ENCODE measurements at regions not wholly inside any gene's neighbourhood (a gene's known extent, or its start where the extent isn't known, plus 50 kb on each side); places are given as distances from the start of the nearest gene placed in this dataset.

DNA sequence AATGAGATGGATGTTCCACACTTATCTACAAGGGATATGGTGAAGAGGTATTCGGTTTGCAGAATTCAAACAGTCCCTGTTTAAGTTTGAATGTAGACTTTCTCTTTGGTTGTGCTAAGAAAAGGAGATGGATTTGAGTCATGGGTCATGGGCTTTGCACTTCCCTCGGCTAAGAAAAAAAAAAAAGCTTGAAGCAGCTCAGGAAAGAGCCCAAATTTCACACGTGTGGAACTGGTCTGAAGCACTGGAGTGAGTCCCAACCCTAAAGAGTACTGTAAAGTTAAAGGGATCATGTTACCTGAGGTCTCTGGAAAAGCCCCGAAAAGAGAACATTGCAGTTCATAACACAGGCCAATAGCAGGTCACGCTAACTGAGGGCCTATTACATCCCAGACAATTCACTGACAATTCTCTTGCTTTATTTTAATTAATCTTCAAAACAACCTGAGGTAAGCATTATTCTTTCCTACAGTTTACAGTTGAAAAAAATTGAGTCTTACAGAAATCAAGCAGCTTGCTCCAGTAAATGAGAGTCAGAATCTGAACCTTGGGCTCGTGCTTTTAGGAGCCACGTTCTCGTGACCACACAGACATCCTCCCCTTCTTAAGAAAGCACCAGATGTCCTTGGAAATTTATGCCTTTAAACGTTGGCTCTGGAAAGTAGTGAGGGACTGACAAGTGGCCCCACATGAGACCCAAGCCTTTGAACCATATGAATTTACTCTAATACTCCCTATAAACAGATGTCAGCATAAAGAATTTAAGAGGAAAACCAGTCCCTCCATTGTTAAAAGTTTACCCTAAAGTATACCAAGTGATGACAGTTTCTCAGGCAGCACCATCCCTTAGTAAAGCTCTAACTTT is 89.3 kb downstream of the MAD2L1 start:
- Histone ChIP-seq H3K9me3 (ENCODE audit: control insufficient read depth, insufficient read depth, low read depth, low read length) (no peaks in the 10 kb centered on the region), H3K4me3 (replicated peaks in 1 of 4; ENCODE audit: control extremely low read depth in 1 of 4, insufficient read depth in 1 of 4, low read depth in 3 of 4, low read length in 4 of 4) (no peak overlapping the region), H3K9ac (ENCODE audit: insufficient read depth, low read length) (no peak overlapping the region), H3K36me3 (ENCODE audit: control insufficient read depth, insufficient read depth, low read length) (no peaks in the 10 kb centered on the region), H2AFZ (ENCODE audit: low read length) (peak overlapping the region; percentile 3), H3K4me2 (ENCODE audit: extremely low read depth, insufficient read depth, low read length) (no peak overlapping the region), H3K79me2 (ENCODE audit: control insufficient read depth, insufficient read depth, low read length) (no peaks in the 10 kb centered on the region), H3K27me3 (ENCODE audit: control insufficient read depth, insufficient read depth, low read length) (no peaks in the 10 kb centered on the region), H3K4me1 (ENCODE audit: control insufficient read depth, extremely low read depth, insufficient read depth, low read length) (no peaks in the 10 kb centered on the region), H3K27ac (ENCODE audit: insufficient read depth, low read length) (no peak overlapping the region), H4K20me1 (ENCODE audit: control insufficient read depth, extremely low read depth, insufficient read depth, low read length) (no peaks in the 10 kb centered on the region)
- TF ChIP-seq EZH2 (IDR thresholded peaks at IDR 0.05; ENCODE audit: low read length, missing control alignments) = no peak
- TF ChIP-seq, protein P1, sequence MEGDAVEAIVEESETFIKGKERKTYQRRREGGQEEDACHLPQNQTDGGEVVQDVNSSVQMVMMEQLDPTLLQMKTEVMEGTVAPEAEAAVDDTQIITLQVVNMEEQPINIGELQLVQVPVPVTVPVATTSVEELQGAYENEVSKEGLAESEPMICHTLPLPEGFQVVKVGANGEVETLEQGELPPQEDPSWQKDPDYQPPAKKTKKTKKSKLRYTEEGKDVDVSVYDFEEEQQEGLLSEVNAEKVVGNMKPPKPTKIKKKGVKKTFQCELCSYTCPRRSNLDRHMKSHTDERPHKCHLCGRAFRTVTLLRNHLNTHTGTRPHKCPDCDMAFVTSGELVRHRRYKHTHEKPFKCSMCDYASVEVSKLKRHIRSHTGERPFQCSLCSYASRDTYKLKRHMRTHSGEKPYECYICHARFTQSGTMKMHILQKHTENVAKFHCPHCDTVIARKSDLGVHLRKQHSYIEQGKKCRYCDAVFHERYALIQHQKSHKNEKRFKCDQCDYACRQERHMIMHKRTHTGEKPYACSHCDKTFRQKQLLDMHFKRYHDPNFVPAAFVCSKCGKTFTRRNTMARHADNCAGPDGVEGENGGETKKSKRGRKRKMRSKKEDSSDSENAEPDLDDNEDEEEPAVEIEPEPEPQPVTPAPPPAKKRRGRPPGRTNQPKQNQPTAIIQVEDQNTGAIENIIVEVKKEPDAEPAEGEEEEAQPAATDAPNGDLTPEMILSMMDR (conservative IDR thresholded peaks at IDR 0.05 in 1 of 2, IDR thresholded peaks at IDR 0.05 in 1 of 2; ENCODE audit: low read depth in 1 of 2, low read length in 2 of 2) = no peak
- peak in 1 of 2 donors; percentile 22 for DNase-seq (ENCODE audit: low read depth in 2 of 2)

DNA sequence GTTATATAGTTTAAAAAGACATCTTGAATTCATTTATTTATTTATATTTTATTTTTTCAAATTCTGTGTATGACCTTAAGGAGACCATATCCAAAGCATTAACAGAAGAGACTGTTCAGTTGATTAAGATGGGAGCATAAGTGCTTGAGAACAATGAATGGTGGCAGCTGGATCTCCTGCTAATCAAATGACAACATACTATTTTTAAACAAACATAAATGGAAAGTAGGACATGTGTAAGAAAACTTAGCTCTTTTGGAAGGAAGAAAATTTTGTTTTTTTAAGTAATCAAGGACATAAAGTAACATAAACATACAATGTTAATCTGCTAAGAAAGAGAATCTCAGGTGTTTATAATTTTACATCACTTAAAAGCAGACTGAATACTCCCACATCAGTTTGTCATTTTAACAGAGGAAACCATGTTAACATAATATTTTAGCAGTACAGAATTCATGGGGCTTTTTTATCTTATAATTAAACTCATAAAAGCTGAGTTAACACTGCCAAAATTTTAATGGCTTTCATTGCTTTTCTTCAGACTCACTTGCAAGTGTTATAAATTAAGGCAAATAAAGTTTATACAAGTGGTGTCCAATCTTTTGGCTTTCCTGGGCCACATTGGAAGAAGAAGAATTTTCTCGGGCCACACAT is 95.1 kb downstream of the MAD2L1 start:
- Histone ChIP-seq H3K9me3 (ENCODE audit: control insufficient read depth, insufficient read depth, low read depth, low read length) (no peaks in the 10 kb centered on the region), H4K20me1 (ENCODE audit: control insufficient read depth, extremely low read depth, insufficient read depth, low read length) (no peaks in the 10 kb centered on the region), H3K27ac (ENCODE audit: insufficient read depth, low read length) (no peak overlapping the region), H2AFZ (ENCODE audit: low read length) (no peak overlapping the region), H3K4me2 (ENCODE audit: extremely low read depth, insufficient read depth, low read length) (no peak overlapping the region), H3K36me3 (ENCODE audit: control insufficient read depth, insufficient read depth, low read length) (no peaks in the 10 kb centered on the region), H3K4me1 (ENCODE audit: control insufficient read depth, extremely low read depth, insufficient read depth, low read length) (no peaks in the 10 kb centered on the region), H3K4me3 (replicated peaks in 1 of 4; ENCODE audit: control extremely low read depth in 1 of 4, insufficient read depth in 1 of 4, low read depth in 3 of 4, low read length in 4 of 4) (no peak overlapping the region), H3K27me3 (ENCODE audit: control insufficient read depth, insufficient read depth, low read length) (no peaks in the 10 kb centered on the region), H3K79me2 (ENCODE audit: control insufficient read depth, insufficient read depth, low read length) (no peaks in the 10 kb centered on the region), H3K9ac (ENCODE audit: insufficient read depth, low read length) (no peak overlapping the region)
- DNase-seq (ENCODE audit: low read depth in 2 of 2) = no peak
- no peak for TF ChIP-seq EZH2 (IDR thresholded peaks at IDR 0.05; ENCODE audit: low read length, missing control alignments)
- TF ChIP-seq, protein P1 (conservative IDR thresholded peaks at IDR 0.05 in 1 of 2, IDR thresholded peaks at IDR 0.05 in 1 of 2; ENCODE audit: low read depth in 1 of 2, low read length in 2 of 2) = no peak

GRCh38 chr4:119962631-119963030 is 104.0 kb downstream of the MAD2L1 start:
- no peaks in the 10 kb centered on the region for H3K79me2 ChIP-seq (ENCODE audit: control insufficient read depth, insufficient read depth, low read length)
- H4K20me1 ChIP-seq (ENCODE audit: control insufficient read depth, extremely low read depth, insufficient read depth, low read length) = no peaks in the 10 kb centered on the region
- H3K9me3 ChIP-seq (ENCODE audit: control insufficient read depth, insufficient read depth, low read depth, low read length) = no peaks in the 10 kb centered on the region
- H3K27ac ChIP-seq (ENCODE audit: insufficient read depth, low read length) = no peak overlapping the region
- no peaks in the 10 kb centered on the region for H3K36me3 ChIP-seq (ENCODE audit: control insufficient read depth, insufficient read depth, low read length)
- TF ChIP-seq EZH2 (IDR thresholded peaks at IDR 0.05; ENCODE audit: low read length, missing control alignments) = no peak
- TF ChIP-seq, protein P1 (conservative IDR thresholded peaks at IDR 0.05 in 1 of 2, IDR thresholded peaks at IDR 0.05 in 1 of 2; ENCODE audit: low read depth in 1 of 2, low read length in 2 of 2) = no peak
- no peak overlapping the region for H3K4me3 ChIP-seq (replicated peaks in 1 of 4; ENCODE audit: control extremely low read depth in 1 of 4, insufficient read depth in 1 of 4, low read depth in 3 of 4, low read length in 4 of 4)
- no peaks in the 10 kb centered on the region for H3K27me3 ChIP-seq (ENCODE audit: control insufficient read depth, insufficient read depth, low read length)
- H3K4me1 ChIP-seq (ENCODE audit: control insufficient read depth, extremely low read depth, insufficient read depth, low read length) = no peaks in the 10 kb centered on the region
- no peak overlapping the region for H3K4me2 ChIP-seq (ENCODE audit: extremely low read depth, insufficient read depth, low read length)
- DNase-seq (ENCODE audit: low read depth in 2 of 2) = peak in 1 of 2 donors; percentile 1
- no peak overlapping the region for H2AFZ ChIP-seq (ENCODE audit: low read length)
- H3K9ac ChIP-seq (ENCODE audit: insufficient read depth, low read length) = no peak overlapping the region

All from fibroblast of lung (primary cell).